HCT116 (cell line): ENCODE measurements at regions not wholly inside any gene's neighbourhood (a gene's known extent, or its start where the extent isn't known, plus 50 kb on each side); places are given as distances from the start of the nearest gene placed in this dataset.

Source experiments
- ATAC-seq: fragments of 200-7000 bp; cut with Tn5 transposase; 2 replicates; pipeline ENCODE4 v1.9.1; 2020; ENCODE audit warnings: mild to moderate bottlenecking, moderate library complexity
- BruUV-seq: library from RNA; stranded (reverse); fragments of 400-500 nt; replicated peaks from 2 replicates; lab custom pipeline; 2021; lab: Mats Ljungman, UMichigan
- CTCF ChIA-PET: fragments of 300-600 bp; sonication (Branson Sonifier 250); formaldehyde crosslinking; loops from one replicate; lab custom pipeline; 2021; ENCODE audit warnings: antibody characterized with exemption; lab: Charles Lee
- POLR2A ChIA-PET: fragments of 300-600, 350-600 bp; sonication (Branson Sonifier 250); formaldehyde crosslinking; loops from one replicate; lab custom pipeline; 2021; ENCODE audit warnings: antibody characterized with exemption; lab: Charles Lee
- RAD21 ChIA-PET, 2 experiments: fragments of 300-600 bp; sonication (Branson Sonifier 250); formaldehyde crosslinking; loops; one replicate each; lab custom pipeline; 2023; ENCODE audit warnings: low total read pairs in 2 of 2; ENCODE audit not compliant: uncharacterized antibody in 2 of 2, unreplicated experiment in 2 of 2, low non-redundant PET in 1 of 2; lab: Charles Lee
- DNase-seq: peaks from one replicate; pipeline ENCODE4 v3.0.0-alpha.2; 2010; ENCODE audit warnings: low read depth, low spot score
- H2AFZ ChIP-seq: fragments of 200-600 bp; shearing (Covaris generic), sonication (generic); 2 replicates; pipeline ENCODE4 v1.6.1; 2017; ENCODE audit warnings: low read depth, mixed run types, mixed read lengths, antibody characterized with exemption, low read length; ENCODE audit not compliant: poor library complexity, severe bottlenecking
- H3K27ac ChIP-seq: 2 replicates; pipeline ENCODE4 v1.5.1; 2012; ENCODE audit warnings: low read depth, low read length
- H3K27me3 ChIP-seq: fragments of 200-600 bp; sonication (generic); 2 replicates; pipeline ENCODE4 v1.6.1; 2016; ENCODE audit warnings: mixed run types, low read length, mixed read lengths; ENCODE audit not compliant: insufficient read depth
- H3K36me3 ChIP-seq, 2 experiments: fragments of 200-500 bp in 1 of 2; fragments of 200-600 bp in 1 of 2; sonication (Bioruptor generic) in 1 of 2; sonication (generic) in 1 of 2; 2 replicates each; pipeline versions ENCODE4 v1.5.1 to v1.6.1; 2014 to 2016; ENCODE audit warnings: low read length in 2 of 2, inconsistent platforms in 1 of 2, mixed read lengths in 1 of 2, mixed run types in 1 of 2; ENCODE audit not compliant: insufficient read depth in 2 of 2, control insufficient read depth in 1 of 2
- H3K4me1 ChIP-seq, 2 experiments: fragments of 200-600 bp in 1 of 2; sonication (generic) in 1 of 2; 2 replicates each; pipeline versions ENCODE4 v1.5.1 to v1.6.1; 2012 to 2017; ENCODE audit warnings: low read length in 2 of 2, inconsistent platforms in 1 of 2, mild to moderate bottlenecking in 1 of 2, mixed read lengths in 1 of 2, mixed run types in 1 of 2, moderate library complexity in 1 of 2; ENCODE audit not compliant: insufficient read depth in 2 of 2, control insufficient read depth in 1 of 2
- H3K4me2 ChIP-seq: fragments of 200-600 bp; sonication (generic); 2 replicates; pipeline ENCODE4 v1.6.1; 2017; ENCODE audit warnings: mixed run types, low read length, mixed read lengths
- H3K4me3 ChIP-seq, 2 experiments: fragments of 200-600 bp in 1 of 2; sonication (generic) in 1 of 2; replicated peaks in 1 of 2; 2 replicates each; pipeline ENCODE4 v1.5.1; 2011 to 2016; ENCODE audit warnings: low read length in 2 of 2, control low read depth in 1 of 2, low read depth in 1 of 2, mild to moderate bottlenecking in 1 of 2, mixed read lengths in 1 of 2, mixed run types in 1 of 2
- H3K79me2 ChIP-seq: fragments of 200-600 bp; sonication (generic); 2 replicates; pipeline ENCODE4 v1.6.1; 2017; ENCODE audit warnings: mild to moderate bottlenecking, mixed run types, low read length, moderate library complexity, mixed read lengths; ENCODE audit not compliant: insufficient read depth
- H3K9ac ChIP-seq: fragments of 200-600 bp; sonication (generic); 2 replicates; pipeline ENCODE4 v1.6.1; 2016; ENCODE audit warnings: low read length, mixed read lengths
- H3K9me2 ChIP-seq: fragments of 200-600 bp; sonication (generic), shearing (Covaris generic); 2 replicates; pipeline ENCODE4 v1.6.1; 2017; ENCODE audit warnings: mixed run types, mild to moderate bottlenecking, moderate library complexity; ENCODE audit not compliant: insufficient read depth
- H3K9me3 ChIP-seq, 2 experiments: fragments of 200-500 bp in 1 of 2; fragments of 200-600 bp in 1 of 2; sonication (Bioruptor generic) in 1 of 2; sonication (generic) in 1 of 2; 2 replicates each; pipeline ENCODE4 v1.6.1; 2014 to 2017; ENCODE audit warnings: low read length in 2 of 2, mixed read lengths in 2 of 2, inconsistent platforms in 1 of 2, low read depth in 1 of 2, mild to moderate bottlenecking in 1 of 2, mixed run types in 1 of 2, moderate library complexity in 1 of 2; ENCODE audit not compliant: control insufficient read depth in 1 of 2, insufficient read depth in 1 of 2
- H4K20me1 ChIP-seq: fragments of 200-600 bp; sonication (generic), shearing (Covaris generic); 2 replicates; pipeline ENCODE4 v1.6.1; 2017; ENCODE audit warnings: mixed run types, mild to moderate bottlenecking, moderate library complexity; ENCODE audit not compliant: insufficient read depth
- ATF3 ChIP-seq: IDR thresholded peaks from 2 replicates; pipeline ENCODE4 v1.6.1; 2012
- CBX3 ChIP-seq: IDR thresholded peaks from 2 replicates; pipeline ENCODE4 v1.6.1; 2012; ENCODE audit warnings: low read depth
- CEBPB ChIP-seq: IDR thresholded peaks from 2 replicates; pipeline ENCODE4 v1.6.1; 2012; ENCODE audit warnings: low read depth
- ELF1 ChIP-seq: IDR thresholded peaks from 2 replicates; pipeline ENCODE4 v1.6.1; 2012; ENCODE audit warnings: low read depth, borderline replicate concordance
- EZH2 ChIP-seq: fragments of 200-600 bp; sonication (generic); IDR thresholded peaks from 2 replicates; pipeline ENCODE4 v1.6.1; 2017; ENCODE audit warnings: antibody characterized with exemption, mixed run types
- EZH2phosphoT487 ChIP-seq: fragments of 200-600 bp; IDR thresholded peaks from 2 replicates; pipeline ENCODE4 v1.6.1; 2018; ENCODE audit warnings: antibody characterized with exemption, borderline replicate concordance
- FOSL1 ChIP-seq: IDR thresholded peaks from 2 replicates; pipeline ENCODE4 v1.6.1; 2012; ENCODE audit warnings: low read depth
- JUND ChIP-seq: IDR thresholded peaks from 2 replicates; pipeline ENCODE4 v1.6.1; 2012
- MAX ChIP-seq: IDR thresholded peaks from 2 replicates; pipeline ENCODE4 v1.6.1; 2012
- REST ChIP-seq: IDR thresholded peaks from 2 replicates; pipeline ENCODE4 v1.6.1; 2012; ENCODE audit warnings: low read depth
- SIN3A ChIP-seq: IDR thresholded peaks from 2 replicates; pipeline ENCODE4 v1.6.1; 2012; ENCODE audit warnings: low read depth
- SP1 ChIP-seq: IDR thresholded peaks from 2 replicates; pipeline ENCODE4 v1.6.1; 2012; ENCODE audit warnings: low read depth
- SRF ChIP-seq: IDR thresholded peaks from 2 replicates; pipeline ENCODE4 v1.6.1; 2012; ENCODE audit warnings: low read depth
- YY1 ChIP-seq: IDR thresholded peaks from 2 replicates; pipeline ENCODE4 v1.6.1; 2011; ENCODE audit warnings: low read length, low read depth, moderate library complexity, mild to moderate bottlenecking; ENCODE audit not compliant: insufficient replicate concordance; ENCODE audit errors: extremely low read depth
- ZBTB33 ChIP-seq: IDR thresholded peaks from 2 replicates; pipeline ENCODE4 v1.6.1; 2011; ENCODE audit warnings: mild to moderate bottlenecking, low read length, moderate library complexity; ENCODE audit not compliant: insufficient replicate concordance; ENCODE audit errors: extremely low read depth
- ZFX ChIP-seq: fragments of 450-650 bp; IDR thresholded peaks from 2 replicates; pipeline ENCODE4 v1.6.1; 2017
- intact Hi-C: fragments of 100-400 bp; cut with micrococcal nuclease; formaldehyde crosslinking; loops from 2 replicates; pipeline ENCODE4 v1.10.0; 2022

DNA sequence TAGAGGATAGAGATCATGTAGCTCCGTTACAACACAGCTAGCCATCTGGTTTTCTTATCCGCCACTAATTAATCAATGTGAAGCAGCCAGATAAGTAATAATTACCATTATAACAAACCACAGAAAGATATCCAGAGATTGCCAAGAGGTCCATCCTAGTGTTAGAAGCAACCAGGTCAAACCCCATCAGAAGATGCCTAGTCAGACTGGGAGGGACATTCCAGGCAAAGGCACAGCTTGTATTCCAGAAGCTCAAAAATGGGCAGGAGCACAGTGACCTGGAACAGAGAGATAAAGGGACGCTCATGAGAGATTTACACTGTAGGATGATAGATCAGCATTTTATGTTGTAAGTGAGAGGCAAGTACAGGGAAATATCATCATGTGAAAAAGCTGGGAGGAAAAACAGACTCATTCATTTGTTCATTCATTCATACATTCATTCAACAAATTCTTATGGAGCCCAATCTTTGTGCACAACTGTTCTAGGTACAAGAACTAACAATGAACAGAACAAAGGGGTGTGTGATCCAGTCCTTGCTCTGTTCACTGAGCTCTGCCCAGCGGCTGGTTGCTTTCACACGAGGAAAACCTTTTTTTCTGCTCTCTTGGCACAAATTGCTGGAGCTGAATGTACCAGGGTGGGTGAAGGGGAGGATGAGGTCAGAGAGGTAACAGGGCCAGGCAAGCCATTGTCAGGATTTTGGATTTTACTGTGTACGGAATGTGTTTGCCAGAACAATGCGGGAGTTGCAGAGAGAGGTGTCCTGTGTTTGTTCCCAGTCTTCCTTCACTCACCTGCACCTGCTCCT, 240.8 kb upstream of the FGGY start:
- intact Hi-C loops: no loop called here
- CTCF ChIA-PET: no interaction called here
- Histone ChIP-seq H4K20me1 (no peaks in the 10 kb centered on the region), H3K27ac (no peak overlapping the region), H3K36me3 (no peaks in the 10 kb centered on the region), H3K27me3 (no peaks in the 10 kb centered on the region), H3K9me3 (no peaks in the 10 kb centered on the region), H3K4me2 (no peak overlapping the region), H2AFZ (no peak overlapping the region), H3K4me1 (no peaks in the 10 kb centered on the region), H3K9ac (no peak overlapping the region), H3K4me3 (no peak overlapping the region), H3K9me2 (no peaks in the 10 kb centered on the region), H3K79me2 (no peaks in the 10 kb centered on the region)
- POLR2A ChIA-PET: no interaction called here
- ATAC-seq (no peak), DNase-seq (no peak)
- TF ChIP-seq CEBPB (no peak), SIN3A (no peak), ELF1 (no peak), FOSL1 (no peak), ATF3 (no peak)
- RAD21 ChIA-PET: no interaction called here
- BruUV-seq: no TSS peak

DNA sequence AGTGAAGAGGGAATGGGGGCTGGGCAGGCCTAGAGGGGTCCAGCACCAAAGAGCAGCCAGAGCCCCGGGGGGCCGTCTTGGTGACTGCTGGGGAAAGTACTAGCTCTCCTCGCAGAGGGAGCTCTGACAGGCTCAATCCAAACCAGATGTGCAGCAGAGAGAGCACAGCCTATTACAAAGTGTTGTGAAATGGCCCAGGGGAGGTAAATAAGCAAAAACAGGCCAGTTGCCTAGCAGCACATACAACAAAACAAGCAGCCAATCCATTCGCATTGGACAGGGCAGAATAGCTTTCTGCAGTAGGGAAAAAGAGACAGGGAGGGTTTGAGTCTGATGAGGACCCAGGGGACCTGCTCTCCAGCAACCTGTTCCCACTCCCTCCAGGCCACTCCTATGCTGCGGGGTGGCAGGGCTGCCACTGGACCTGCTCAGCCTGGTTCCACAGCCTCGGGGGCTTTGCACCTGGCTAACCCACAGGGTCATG, 239.6 kb upstream of the FGGY start:
- H3K79me2 ChIP-seq: no peaks in the 10 kb centered on the region
- no peak overlapping the region for H3K9ac ChIP-seq
- H3K36me3 ChIP-seq: no peaks in the 10 kb centered on the region
- DNase-seq (no peak), ATAC-seq (no peak)
- H3K9me3 ChIP-seq: no peaks in the 10 kb centered on the region
- BruUV-seq: no TSS peak
- no peaks in the 10 kb centered on the region for H3K27me3 ChIP-seq
- CTCF ChIA-PET: no interaction called here
- no peak overlapping the region for H3K4me2 ChIP-seq
- RAD21 ChIA-PET: no interaction called here
- no peaks in the 10 kb centered on the region; a peak in 2 of 4 replicates for H3K4me1 ChIP-seq
- POLR2A ChIA-PET: no interaction called here
- H3K4me3 ChIP-seq: no peak overlapping the region
- H4K20me1 ChIP-seq: no peaks in the 10 kb centered on the region
- no peak overlapping the region for H3K27ac ChIP-seq
- H2AFZ ChIP-seq: no peak overlapping the region
- no peaks in the 10 kb centered on the region for H3K9me2 ChIP-seq
- intact Hi-C loops: no loop called here
- TF ChIP-seq ZBTB33: no peak
- no peak for TF ChIP-seq ZFX
- TF ChIP-seq SP1: no peak
- TF ChIP-seq YY1: no peak
- no peak for TF ChIP-seq CBX3
- TF ChIP-seq EZH2phosphoT487: no peak
- TF ChIP-seq SIN3A: no peak
- no peak for TF ChIP-seq MAX
- TF ChIP-seq SRF: no peak
- no peak for TF ChIP-seq JUND
- no peak for TF ChIP-seq REST
- TF ChIP-seq EZH2: no peak
